GM23338 (cell line): ENCODE measurements at regions not wholly inside any gene's neighbourhood (a gene's known extent, or its start where the extent isn't known, plus 50 kb on each side); places are given as distances from the start of the nearest gene placed in this dataset.

Source experiments
- CREB1 ChIP-seq: fragments of 250-450 bp; sonication (Bioruptor Pico); IDR thresholded peaks from 2 replicates; pipeline ENCODE4 v1.5.0; 2020; ENCODE audit warnings: low read depth, mild to moderate bottlenecking, moderate library complexity
- EZH2 ChIP-seq: fragments of 200-600 bp; sonication (generic); IDR thresholded peaks from one replicate; pipeline ENCODE4 v1.8.0; 2017; ENCODE audit warnings: antibody characterized with exemption, mild to moderate bottlenecking, low read depth; ENCODE audit not compliant: unreplicated experiment
- EZH2phosphoT487 ChIP-seq: fragments of 200-600 bp; sonication (generic); IDR thresholded peaks from one replicate; pipeline ENCODE4 v1.8.1; 2018; ENCODE audit warnings: antibody characterized with exemption; ENCODE audit not compliant: unreplicated experiment
- JUNB ChIP-seq: IDR thresholded peaks from one replicate; pipeline ENCODE4 v1.6.1; 2016; ENCODE audit warnings: antibody characterized with exemption; ENCODE audit not compliant: unreplicated experiment
- NANOG ChIP-seq: IDR thresholded peaks from 2 replicates; pipeline ENCODE4 v1.6.1; 2016; ENCODE audit warnings: antibody characterized with exemption, borderline replicate concordance
- POLR2AphosphoS5 ChIP-seq: IDR thresholded peaks from 2 replicates; pipeline ENCODE4 v1.6.1; 2016; ENCODE audit warnings: antibody characterized with exemption, low read depth
- STAT1 ChIP-seq: IDR thresholded peaks from one replicate; pipeline ENCODE4 v1.6.1; 2016; ENCODE audit warnings: antibody characterized with exemption; ENCODE audit not compliant: unreplicated experiment
- ZNF114 ChIP-seq: fragments of 250-450 bp; sonication (Bioruptor Pico); IDR thresholded peaks from 2 replicates; pipeline ENCODE4 v1.5.0; 2020; ENCODE audit warnings: mild to moderate bottlenecking, moderate library complexity
- ZNF331 ChIP-seq: fragments of 250-450 bp; sonication (Bioruptor Pico); IDR thresholded peaks from 2 replicates; pipeline ENCODE4 v1.5.0; 2020; ENCODE audit warnings: low read depth, mild to moderate bottlenecking, moderate library complexity
- TF ChIP-seq, protein P1 (sequence below), 2 experiments: fragments of 200-600 bp in 1 of 2; sonication (generic) in 1 of 2; conservative IDR thresholded peaks; 2 replicates each; pipeline versions ENCODE4 v1.5.1 to v1.6.1; 2016 to 2017; ENCODE audit warnings: antibody characterized with exemption in 2 of 2, low read depth in 2 of 2, mild to moderate bottlenecking in 2 of 2, moderate library complexity in 1 of 2
- TF ChIP-seq, protein P2 (sequence below): IDR thresholded peaks from one replicate; pipeline ENCODE4 v1.6.1; 2018; ENCODE audit warnings: antibody characterized with exemption; ENCODE audit not compliant: unreplicated experiment
- TF ChIP-seq, protein P3 (sequence below): IDR thresholded peaks from 2 replicates; pipeline ENCODE4 v1.6.1; 2016; ENCODE audit warnings: antibody characterized with exemption

- TF ChIP-seq ZNF114 (CRISPR knock-in tag) (no peak), EZH2 (no peak), POLR2AphosphoS5 (no peak), EZH2phosphoT487 (no peak), JUNB (no peak), ZNF331 (no peak), CREB1 (CRISPR knock-in tag) (no peak), NANOG (no peak), STAT1 (no peak)
- TF ChIP-seq, protein P1, sequence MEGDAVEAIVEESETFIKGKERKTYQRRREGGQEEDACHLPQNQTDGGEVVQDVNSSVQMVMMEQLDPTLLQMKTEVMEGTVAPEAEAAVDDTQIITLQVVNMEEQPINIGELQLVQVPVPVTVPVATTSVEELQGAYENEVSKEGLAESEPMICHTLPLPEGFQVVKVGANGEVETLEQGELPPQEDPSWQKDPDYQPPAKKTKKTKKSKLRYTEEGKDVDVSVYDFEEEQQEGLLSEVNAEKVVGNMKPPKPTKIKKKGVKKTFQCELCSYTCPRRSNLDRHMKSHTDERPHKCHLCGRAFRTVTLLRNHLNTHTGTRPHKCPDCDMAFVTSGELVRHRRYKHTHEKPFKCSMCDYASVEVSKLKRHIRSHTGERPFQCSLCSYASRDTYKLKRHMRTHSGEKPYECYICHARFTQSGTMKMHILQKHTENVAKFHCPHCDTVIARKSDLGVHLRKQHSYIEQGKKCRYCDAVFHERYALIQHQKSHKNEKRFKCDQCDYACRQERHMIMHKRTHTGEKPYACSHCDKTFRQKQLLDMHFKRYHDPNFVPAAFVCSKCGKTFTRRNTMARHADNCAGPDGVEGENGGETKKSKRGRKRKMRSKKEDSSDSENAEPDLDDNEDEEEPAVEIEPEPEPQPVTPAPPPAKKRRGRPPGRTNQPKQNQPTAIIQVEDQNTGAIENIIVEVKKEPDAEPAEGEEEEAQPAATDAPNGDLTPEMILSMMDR (conservative IDR thresholded peaks at IDR 0.05; ENCODE audit: low read depth in 2 of 2), result no peak
- TF ChIP-seq, protein P2, sequence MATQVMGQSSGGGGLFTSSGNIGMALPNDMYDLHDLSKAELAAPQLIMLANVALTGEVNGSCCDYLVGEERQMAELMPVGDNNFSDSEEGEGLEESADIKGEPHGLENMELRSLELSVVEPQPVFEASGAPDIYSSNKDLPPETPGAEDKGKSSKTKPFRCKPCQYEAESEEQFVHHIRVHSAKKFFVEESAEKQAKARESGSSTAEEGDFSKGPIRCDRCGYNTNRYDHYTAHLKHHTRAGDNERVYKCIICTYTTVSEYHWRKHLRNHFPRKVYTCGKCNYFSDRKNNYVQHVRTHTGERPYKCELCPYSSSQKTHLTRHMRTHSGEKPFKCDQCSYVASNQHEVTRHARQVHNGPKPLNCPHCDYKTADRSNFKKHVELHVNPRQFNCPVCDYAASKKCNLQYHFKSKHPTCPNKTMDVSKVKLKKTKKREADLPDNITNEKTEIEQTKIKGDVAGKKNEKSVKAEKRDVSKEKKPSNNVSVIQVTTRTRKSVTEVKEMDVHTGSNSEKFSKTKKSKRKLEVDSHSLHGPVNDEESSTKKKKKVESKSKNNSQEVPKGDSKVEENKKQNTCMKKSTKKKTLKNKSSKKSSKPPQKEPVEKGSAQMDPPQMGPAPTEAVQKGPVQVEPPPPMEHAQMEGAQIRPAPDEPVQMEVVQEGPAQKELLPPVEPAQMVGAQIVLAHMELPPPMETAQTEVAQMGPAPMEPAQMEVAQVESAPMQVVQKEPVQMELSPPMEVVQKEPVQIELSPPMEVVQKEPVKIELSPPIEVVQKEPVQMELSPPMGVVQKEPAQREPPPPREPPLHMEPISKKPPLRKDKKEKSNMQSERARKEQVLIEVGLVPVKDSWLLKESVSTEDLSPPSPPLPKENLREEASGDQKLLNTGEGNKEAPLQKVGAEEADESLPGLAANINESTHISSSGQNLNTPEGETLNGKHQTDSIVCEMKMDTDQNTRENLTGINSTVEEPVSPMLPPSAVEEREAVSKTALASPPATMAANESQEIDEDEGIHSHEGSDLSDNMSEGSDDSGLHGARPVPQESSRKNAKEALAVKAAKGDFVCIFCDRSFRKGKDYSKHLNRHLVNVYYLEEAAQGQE, result no peak
- TF ChIP-seq, protein P3, sequence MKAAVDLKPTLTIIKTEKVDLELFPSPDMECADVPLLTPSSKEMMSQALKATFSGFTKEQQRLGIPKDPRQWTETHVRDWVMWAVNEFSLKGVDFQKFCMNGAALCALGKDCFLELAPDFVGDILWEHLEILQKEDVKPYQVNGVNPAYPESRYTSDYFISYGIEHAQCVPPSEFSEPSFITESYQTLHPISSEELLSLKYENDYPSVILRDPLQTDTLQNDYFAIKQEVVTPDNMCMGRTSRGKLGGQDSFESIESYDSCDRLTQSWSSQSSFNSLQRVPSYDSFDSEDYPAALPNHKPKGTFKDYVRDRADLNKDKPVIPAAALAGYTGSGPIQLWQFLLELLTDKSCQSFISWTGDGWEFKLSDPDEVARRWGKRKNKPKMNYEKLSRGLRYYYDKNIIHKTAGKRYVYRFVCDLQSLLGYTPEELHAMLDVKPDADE, result no peak
Observed at GRCh38 chr7:57646219-57646900, 196.4 kb downstream of the ZNF716 start.
